Endothelial cell (in vitro differentiated cells): ENCODE measurements at regions not wholly inside any gene's neighbourhood (a gene's known extent, or its start where the extent isn't known, plus 50 kb on each side); places are given as distances from the start of the nearest gene placed in this dataset.

Experiments
- DNase-seq: peaks from one replicate; pipeline ENCODE4 v3.0.0; 2021; ENCODE audit warnings: low spot score
- H3K27ac Mint-ChIP-seq: one replicate; pipeline ENCODE4 v1.8.0; 2021; ENCODE audit warnings: mixed read lengths, inconsistent platforms; ENCODE audit not compliant: unreplicated experiment
- H3K27me3 Mint-ChIP-seq: one replicate; pipeline ENCODE4 v1.8.0; 2021; ENCODE audit warnings: mild to moderate bottlenecking, moderate library complexity, mixed read lengths, inconsistent platforms; ENCODE audit not compliant: unreplicated experiment
- H3K36me3 Mint-ChIP-seq: one replicate; pipeline ENCODE4 v1.8.0; 2021; ENCODE audit warnings: mild to moderate bottlenecking, low read depth, mixed read lengths, inconsistent platforms; ENCODE audit not compliant: unreplicated experiment
- H3K4me1 Mint-ChIP-seq: one replicate; pipeline ENCODE4 v1.8.0; 2021; ENCODE audit warnings: mild to moderate bottlenecking, mixed read lengths, inconsistent platforms; ENCODE audit not compliant: unreplicated experiment
- H3K4me3 Mint-ChIP-seq: one replicate; pipeline ENCODE4 v1.8.0; 2021; ENCODE audit warnings: mild to moderate bottlenecking, mixed read lengths, inconsistent platforms; ENCODE audit not compliant: unreplicated experiment
- H3K9me3 Mint-ChIP-seq: one replicate; pipeline ENCODE4 v1.8.0; 2021; ENCODE audit warnings: mixed read lengths, inconsistent platforms; ENCODE audit not compliant: unreplicated experiment
- CTCF ChIP-seq: fragments of 200-600 bp; sonication (generic); IDR thresholded peaks from one replicate; pipeline ENCODE4 v1.5.0; 2021; ENCODE audit warnings: antibody characterized with exemption; ENCODE audit not compliant: unreplicated experiment

GRCh38 chr10:63710703-63711102, 189.5 kb downstream of the REEP3 start:
- no peak for DNase-seq
- Mint-ChIP-seq H3K4me1 (peaks cover 37% of the 10 kb centered on the region), H3K36me3 (no peaks in the 10 kb centered on the region), H3K27ac (no peak overlapping the region), H3K4me3 (no peak overlapping the region), H3K27me3 (peaks cover 6% of the 10 kb centered on the region), H3K9me3 (no peaks in the 10 kb centered on the region)
- TF ChIP-seq CTCF, result no peak

DNA sequence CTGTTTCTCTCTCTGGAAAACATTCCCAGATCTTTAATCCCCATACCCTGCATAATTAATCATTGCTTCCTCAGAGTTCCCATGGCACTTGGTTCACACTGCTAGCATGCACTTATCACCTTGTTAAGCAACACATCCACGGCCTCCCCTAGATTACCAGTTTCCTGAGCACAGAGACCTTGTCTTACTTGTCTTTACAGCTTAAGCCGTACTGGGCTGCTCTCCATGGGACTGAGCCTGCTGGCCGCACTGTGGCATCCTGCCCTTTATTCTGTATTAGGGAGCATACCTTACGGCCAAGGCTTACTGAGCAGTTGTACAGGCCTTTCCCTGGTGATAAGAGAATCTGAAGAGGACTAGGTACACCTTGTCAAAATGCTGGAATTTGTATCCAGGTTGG, 190.2 kb downstream of the REEP3 start:
- no peak for TF ChIP-seq CTCF
- Mint-ChIP-seq H3K4me3 (no peak overlapping the region), H3K27ac (no peak overlapping the region), H3K36me3 (no peaks in the 10 kb centered on the region), H3K9me3 (no peaks in the 10 kb centered on the region), H3K27me3 (peaks cover 6% of the 10 kb centered on the region), H3K4me1 (peaks cover 43% of the 10 kb centered on the region)
- no peak for DNase-seq

DNA sequence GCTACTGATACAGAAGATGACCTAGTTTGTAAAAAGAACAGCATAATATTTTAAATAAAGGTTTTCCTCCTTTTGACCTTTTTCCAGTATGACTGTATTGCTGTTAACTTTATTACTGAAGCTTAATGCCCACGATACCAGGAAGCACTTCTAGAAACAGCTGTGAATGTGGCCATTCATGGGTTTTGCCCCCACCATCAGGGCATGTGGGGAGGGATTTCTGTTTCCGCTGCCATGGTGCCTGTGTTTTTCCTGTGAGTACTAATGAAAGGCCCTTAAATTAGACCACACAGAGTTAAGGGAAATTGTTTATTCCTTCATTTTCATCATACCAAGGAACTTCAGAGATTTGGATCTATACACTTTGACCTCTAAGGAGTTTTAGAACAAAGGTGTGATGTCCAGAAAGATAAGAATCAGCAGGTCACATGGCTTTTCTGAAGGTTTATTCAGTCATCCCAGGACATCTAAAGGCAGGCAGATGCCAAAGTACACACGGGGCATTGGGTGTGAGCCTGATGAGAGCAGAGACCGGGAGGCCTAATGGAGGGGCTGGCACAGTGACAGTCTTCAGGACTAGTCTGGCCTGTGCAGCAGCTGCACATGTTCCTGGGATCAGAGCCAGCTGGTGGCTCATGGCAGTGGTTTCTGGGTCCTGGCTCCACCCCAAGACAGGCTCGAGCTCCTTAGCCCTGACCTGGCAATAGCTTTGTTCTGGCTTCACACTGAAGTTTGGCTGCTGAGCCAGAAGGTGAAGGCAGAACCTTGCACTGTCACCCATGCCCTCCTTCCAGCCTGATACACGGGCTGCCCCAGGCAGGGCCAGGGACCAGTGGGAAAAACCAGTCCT, 190.9 kb downstream of the REEP3 start:
- TF ChIP-seq CTCF, result no peak
- peak overlapping the region; percentile 96 for H3K27ac Mint-ChIP-seq
- no peak for DNase-seq
- H3K4me3 Mint-ChIP-seq, result no peak overlapping the region
- H3K4me1 Mint-ChIP-seq, result peaks cover 51% of the 10 kb centered on the region
- H3K36me3 Mint-ChIP-seq, result no peaks in the 10 kb centered on the region
- peaks cover 6% of the 10 kb centered on the region for H3K27me3 Mint-ChIP-seq
- no peaks in the 10 kb centered on the region for H3K9me3 Mint-ChIP-seq

- no peak for TF ChIP-seq CTCF
- no peak for DNase-seq
- Mint-ChIP-seq H3K27me3 (peaks cover 6% of the 10 kb centered on the region), H3K9me3 (no peaks in the 10 kb centered on the region), H3K4me1 (peaks cover 55% of the 10 kb centered on the region), H3K27ac (peak overlapping the region; percentile 96), H3K4me3 (no peak overlapping the region), H3K36me3 (no peaks in the 10 kb centered on the region)
These were observed 191.5 kb downstream of the REEP3 start for GRCh38 chr10:63712717-63713115.
